Dedifferentiated amniotic fluid mesenchymal stem cell (primary cell): ENCODE measurements at regions not wholly inside any gene's neighbourhood (a gene's known extent, or its start where the extent isn't known, plus 50 kb on each side); places are given as distances from the start of the nearest gene placed in this dataset.
"Not testable (repeated sequence)": the region's sequence is repeated elsewhere in the genome, so short reads cannot be mapped to it uniquely, and the experiment has no call there.

ENCODE experiments used
- DNase-seq: peaks from one replicate; pipeline ENCODE4 v3.0.0-alpha.2; 2016; ENCODE audit errors: extremely low spot score

GRCh38 chr11:23555085-23555484 lies 694.8 kb upstream of the CCDC179 start:
- peak; percentile 22 for DNase-seq

GRCh38 chr11:23556163-23556750 lies 696.0 kb upstream of the CCDC179 start:
- no peak for DNase-seq

- no peak for DNase-seq
Measured at GRCh38 chr11:23563591-23563990, 703.3 kb upstream of the CCDC179 start.

GRCh38 chr11:23564370-23564769 lies 704.1 kb upstream of the CCDC179 start:
- no peak for DNase-seq

- DNase-seq: no peak
Measured at GRCh38 chr11:23569134-23569533, 708.9 kb upstream of the CCDC179 start.

GRCh38 chr11:23569547-23569946 lies 709.3 kb upstream of the CCDC179 start:
- DNase-seq: no peak

GRCh38 chr11:23570828-23571227 lies 710.6 kb upstream of the CCDC179 start:
- peak; percentile 76 for DNase-seq

GRCh38 chr11:23573429-23573828 lies 713.2 kb upstream of the CCDC179 start:
- DNase-seq: no peak

GRCh38 chr11:23574149-23574548 lies 713.9 kb upstream of the CCDC179 start:
- DNase-seq: no peak

- DNase-seq: no peak
Measured at GRCh38 chr11:23577296-23577695, 717.0 kb upstream of the CCDC179 start.

- peak; percentile 24 for DNase-seq
Measured at GRCh38 chr11:23585416-23586104, 725.3 kb upstream of the CCDC179 start.

GRCh38 chr11:23586173-23586572 lies 725.9 kb upstream of the CCDC179 start:
- no peak for DNase-seq

- no peak for DNase-seq
Measured at GRCh38 chr11:23590596-23591308, 730.5 kb upstream of the CCDC179 start.

- no peak for DNase-seq
Measured at GRCh38 chr11:23594755-23595154, 734.5 kb upstream of the CCDC179 start.

GRCh38 chr11:23604966-23605365 lies 744.7 kb upstream of the CCDC179 start:
- no peak for DNase-seq

GRCh38 chr11:23606191-23606590 lies 745.9 kb upstream of the CCDC179 start:
- DNase-seq: no peak

GRCh38 chr11:23611726-23612125 lies 751.5 kb upstream of the CCDC179 start:
- DNase-seq: no peak

GRCh38 chr11:23620617-23621016 lies 760.3 kb upstream of the CCDC179 start:
- no peak for DNase-seq

- no peak for DNase-seq
Measured at GRCh38 chr11:23632293-23632692, 772.0 kb upstream of the CCDC179 start.

- no peak for DNase-seq
Measured at GRCh38 chr11:23644443-23644842, 784.2 kb upstream of the CCDC179 start.

- DNase-seq: not testable (repeated sequence)
Measured at GRCh38 chr11:23652336-23652735, 792.1 kb upstream of the CCDC179 start.

- DNase-seq: no peak
Measured at GRCh38 chr11:23653071-23653675, 792.9 kb upstream of the CCDC179 start.

- no peak for DNase-seq
Measured at GRCh38 chr11:23668324-23668723, 808.0 kb upstream of the CCDC179 start.
